GM23338 (cell line): ENCODE measurements at regions not wholly inside any gene's neighbourhood (a gene's known extent, or its start where the extent isn't known, plus 50 kb on each side); places are given as distances from the start of the nearest gene placed in this dataset.

ENCODE experiments used
- ATAC-seq: fragments of 200-7000 bp; cut with Tn5 transposase; 3 replicates; pipeline ENCODE4 v1.9.1; 2020
- DNase-seq: peaks from one replicate; pipeline ENCODE4 v3.0.0-alpha.2; 2015; ENCODE audit warnings: low spot score
- H2AFZ ChIP-seq: fragments of 200-600 bp; sonication (generic); 2 replicates; pipeline ENCODE4 v1.8.0; 2016; ENCODE audit warnings: antibody characterized with exemption, mild to moderate bottlenecking, moderate library complexity
- H3F3A ChIP-seq: fragments of 200-600 bp; sonication (generic); replicated peaks from 2 replicates; pipeline ENCODE4 v1.8.0; 2017; ENCODE audit warnings: antibody characterized with exemption, mixed run types, low read depth
- H3K27ac ChIP-seq: fragments of 200-600 bp; sonication (generic); 2 replicates; pipeline ENCODE4 v1.6.1; 2016; ENCODE audit warnings: low read depth
- H3K27me3 ChIP-seq: fragments of 200-600 bp; sonication (generic); 2 replicates; pipeline ENCODE4 v1.8.0; 2016; ENCODE audit warnings: mild to moderate bottlenecking, mixed run types, moderate library complexity; ENCODE audit not compliant: insufficient read depth
- H3K36me3 ChIP-seq: fragments of 200-600 bp; sonication (generic); 2 replicates; pipeline ENCODE4 v1.8.0; 2016; ENCODE audit warnings: mild to moderate bottlenecking; ENCODE audit not compliant: insufficient read depth
- H3K4me1 ChIP-seq: fragments of 200-600 bp; sonication (generic); 2 replicates; pipeline ENCODE4 v1.8.0; 2016; ENCODE audit warnings: mild to moderate bottlenecking, moderate library complexity; ENCODE audit not compliant: insufficient read depth
- H3K4me2 ChIP-seq: fragments of 200-600 bp; sonication (generic); 2 replicates; pipeline ENCODE4 v1.7.1; 2017; ENCODE audit warnings: mixed run types
- H3K4me3 ChIP-seq: fragments of 200-600 bp; sonication (generic); 2 replicates; pipeline ENCODE4 v1.6.1; 2016; ENCODE audit warnings: mixed run types
- H3K79me2 ChIP-seq: fragments of 200-600 bp; sonication (generic); replicated peaks from 2 replicates; pipeline ENCODE4 v1.8.0; 2017; ENCODE audit warnings: mild to moderate bottlenecking; ENCODE audit not compliant: insufficient read depth
- H3K9me2 ChIP-seq: fragments of 200-600 bp; sonication (generic); 2 replicates; pipeline ENCODE4 v1.8.0; 2017; ENCODE audit not compliant: insufficient read depth
- H4K20me1 ChIP-seq: fragments of 200-600 bp; sonication (generic); replicated peaks from 2 replicates; pipeline ENCODE4 v1.8.0; 2017; ENCODE audit warnings: mild to moderate bottlenecking; ENCODE audit not compliant: insufficient read depth
- H3K27ac Mint-ChIP-seq: 2 replicates; pipeline ENCODE4 v1.8.0; 2020; ENCODE audit warnings: inconsistent platforms, mild to moderate bottlenecking, moderate library complexity, mixed read lengths
- H3K27me3 Mint-ChIP-seq: 3 replicates; pipeline ENCODE4 v1.8.0; 2022; ENCODE audit warnings: low read depth, mild to moderate bottlenecking, moderate library complexity, mixed read lengths, inconsistent platforms; ENCODE audit not compliant: insufficient read depth, poor library complexity
- H3K36me3 Mint-ChIP-seq: 3 replicates; pipeline ENCODE4 v1.8.0; 2021; ENCODE audit warnings: low read depth, mild to moderate bottlenecking, inconsistent platforms, moderate library complexity, mixed read lengths
- H3K4me1 Mint-ChIP-seq: 3 replicates; pipeline ENCODE4 v1.8.0; 2020; ENCODE audit warnings: mild to moderate bottlenecking, inconsistent platforms, mixed read lengths
- H3K4me3 Mint-ChIP-seq: 3 replicates; pipeline ENCODE4 v1.8.0; 2021; ENCODE audit warnings: moderate library complexity, mild to moderate bottlenecking, inconsistent platforms, mixed read lengths
- H3K9me3 Mint-ChIP-seq: 3 replicates; pipeline ENCODE4 v1.8.0; 2020; ENCODE audit warnings: moderate library complexity, mild to moderate bottlenecking, inconsistent platforms, mixed read lengths
- CREB1 ChIP-seq: fragments of 250-450 bp; sonication (Bioruptor Pico); IDR thresholded peaks from 2 replicates; pipeline ENCODE4 v1.5.0; 2020; ENCODE audit warnings: low read depth, mild to moderate bottlenecking, moderate library complexity
- CTCF ChIP-seq, 2 experiments: fragments of 200-600 bp in 1 of 2; sonication (generic) in 1 of 2; conservative IDR thresholded peaks; 2 replicates each; pipeline versions ENCODE4 v1.5.1 to v1.6.1; 2016 to 2017; ENCODE audit warnings: antibody characterized with exemption in 2 of 2, low read depth in 2 of 2, mild to moderate bottlenecking in 2 of 2, moderate library complexity in 1 of 2
- ETS1 ChIP-seq: IDR thresholded peaks from 2 replicates; pipeline ENCODE4 v1.6.1; 2016; ENCODE audit warnings: antibody characterized with exemption
- EZH2 ChIP-seq: fragments of 200-600 bp; sonication (generic); IDR thresholded peaks from one replicate; pipeline ENCODE4 v1.8.0; 2017; ENCODE audit warnings: antibody characterized with exemption, mild to moderate bottlenecking, low read depth; ENCODE audit not compliant: unreplicated experiment
- EZH2phosphoT487 ChIP-seq: fragments of 200-600 bp; sonication (generic); IDR thresholded peaks from one replicate; pipeline ENCODE4 v1.8.1; 2018; ENCODE audit warnings: antibody characterized with exemption; ENCODE audit not compliant: unreplicated experiment
- JUNB ChIP-seq: IDR thresholded peaks from one replicate; pipeline ENCODE4 v1.6.1; 2016; ENCODE audit warnings: antibody characterized with exemption; ENCODE audit not compliant: unreplicated experiment
- NANOG ChIP-seq: IDR thresholded peaks from 2 replicates; pipeline ENCODE4 v1.6.1; 2016; ENCODE audit warnings: antibody characterized with exemption, borderline replicate concordance
- POLR2AphosphoS5 ChIP-seq: IDR thresholded peaks from 2 replicates; pipeline ENCODE4 v1.6.1; 2016; ENCODE audit warnings: antibody characterized with exemption, low read depth
- REST ChIP-seq: IDR thresholded peaks from one replicate; pipeline ENCODE4 v1.6.1; 2018; ENCODE audit warnings: antibody characterized with exemption; ENCODE audit not compliant: unreplicated experiment
- STAT1 ChIP-seq: IDR thresholded peaks from one replicate; pipeline ENCODE4 v1.6.1; 2016; ENCODE audit warnings: antibody characterized with exemption; ENCODE audit not compliant: unreplicated experiment
- ZNF114 ChIP-seq: fragments of 250-450 bp; sonication (Bioruptor Pico); IDR thresholded peaks from 2 replicates; pipeline ENCODE4 v1.5.0; 2020; ENCODE audit warnings: mild to moderate bottlenecking, moderate library complexity
- ZNF331 ChIP-seq: fragments of 250-450 bp; sonication (Bioruptor Pico); IDR thresholded peaks from 2 replicates; pipeline ENCODE4 v1.5.0; 2020; ENCODE audit warnings: low read depth, mild to moderate bottlenecking, moderate library complexity
- ZNF462 ChIP-seq: fragments of 250-450 bp; sonication (Bioruptor Pico); IDR thresholded peaks from 2 replicates; pipeline ENCODE4 v1.5.0; 2020; ENCODE audit warnings: mild to moderate bottlenecking, moderate library complexity

GRCh38 chrX:123049071-123049625 lies 134.9 kb upstream of the GRIA3 start:
- Histone ChIP-seq H2AFZ (no peak overlapping the region), H3F3A (no peaks in the 10 kb centered on the region), H3K36me3 (no peaks in the 10 kb centered on the region), H3K4me1 (no peaks in the 10 kb centered on the region), H3K79me2 (no peaks in the 10 kb centered on the region), H4K20me1 (no peaks in the 10 kb centered on the region), H3K9me2 (no peaks in the 10 kb centered on the region), H3K27ac (no peak overlapping the region), H3K27me3 (no peaks in the 10 kb centered on the region), H3K4me2 (no peak overlapping the region), H3K4me3 (no peak overlapping the region)
- no peak for DNase-seq
- H3K4me1 Mint-ChIP-seq = no peaks in the 10 kb centered on the region; the same call in 2 of the 3 replicates
- H3K4me3 Mint-ChIP-seq = no peak overlapping the region
- no peak overlapping the region for H3K27ac Mint-ChIP-seq
- no peak for TF ChIP-seq EZH2
- no peak for TF ChIP-seq POLR2AphosphoS5
- no peak for TF ChIP-seq CTCF (conservative IDR thresholded peaks at IDR 0.05; ENCODE audit: low read depth in 2 of 2)
- no peak for TF ChIP-seq ZNF462 (CRISPR knock-in tag)
- TF ChIP-seq ETS1 = no peak
- TF ChIP-seq CREB1 (CRISPR knock-in tag) = no peak
- TF ChIP-seq STAT1 = no peak
- TF ChIP-seq REST = no peak
- TF ChIP-seq ZNF114 (CRISPR knock-in tag) = no peak
- TF ChIP-seq NANOG = no peak
- TF ChIP-seq ZNF331 (CRISPR knock-in tag) = no peak
- no peak for TF ChIP-seq EZH2phosphoT487
- no peak for TF ChIP-seq JUNB
- H3K36me3 Mint-ChIP-seq = no peaks in the 10 kb centered on the region
- H3K9me3 Mint-ChIP-seq = peaks cover 2% of the 10 kb centered on the region; the same call in 1 of the 3 replicates
- H3K27me3 Mint-ChIP-seq = no peaks in the 10 kb centered on the region
- no peak for ATAC-seq
